ENCODE measurements at regions not wholly inside any gene's neighbourhood (a gene's known extent, or its start where the extent isn't known, plus 50 kb on each side); places are given as distances from the start of the nearest gene placed in this dataset.
A peak's percentile ranks its signal among the peaks of the same experiment; 100 is the strongest.

DNA sequence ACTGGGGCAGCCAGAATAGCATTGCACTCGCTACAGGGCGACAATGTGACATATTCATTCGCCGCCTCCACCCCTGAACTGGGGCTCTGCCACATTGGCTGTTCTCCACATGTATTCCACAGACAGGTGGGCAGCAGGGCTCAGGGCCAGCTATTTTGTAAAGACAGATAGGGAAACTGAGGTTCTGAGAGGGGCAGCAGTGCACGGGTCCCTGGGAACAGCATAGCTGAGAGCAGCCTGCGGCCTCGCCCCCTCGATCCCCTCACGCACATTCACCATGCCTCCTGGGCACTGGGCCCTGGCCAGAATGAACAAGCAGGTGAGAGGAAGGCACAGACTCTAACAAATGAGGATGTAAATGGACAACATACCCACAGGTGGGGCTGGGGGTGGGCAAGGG lies 75.0 kb upstream of the SPATA12 start:
- DNase-seq (ENCODE audit: low spot score) = no peak

DNA sequence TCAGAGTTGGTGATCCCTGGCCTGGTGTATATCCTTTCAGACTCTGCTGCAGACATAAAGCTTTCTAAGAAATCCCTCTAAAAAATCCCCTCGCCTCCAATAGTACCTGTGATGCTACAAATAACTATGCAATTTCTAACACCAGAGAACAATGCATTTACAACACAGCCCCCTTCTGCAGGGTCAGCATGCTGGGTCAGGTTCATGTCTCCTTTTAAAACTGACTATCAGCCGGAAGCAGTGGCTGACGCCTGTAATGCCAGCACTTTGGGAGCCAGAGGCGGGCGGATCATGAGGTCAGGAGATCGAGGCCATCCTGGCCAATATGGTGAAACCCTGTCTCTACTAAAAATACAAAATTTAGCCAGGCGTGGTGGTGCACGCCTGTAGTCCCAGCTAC lies 77.0 kb upstream of the SPATA12 start:
- no peak for DNase-seq (ENCODE audit: low spot score)

DNA sequence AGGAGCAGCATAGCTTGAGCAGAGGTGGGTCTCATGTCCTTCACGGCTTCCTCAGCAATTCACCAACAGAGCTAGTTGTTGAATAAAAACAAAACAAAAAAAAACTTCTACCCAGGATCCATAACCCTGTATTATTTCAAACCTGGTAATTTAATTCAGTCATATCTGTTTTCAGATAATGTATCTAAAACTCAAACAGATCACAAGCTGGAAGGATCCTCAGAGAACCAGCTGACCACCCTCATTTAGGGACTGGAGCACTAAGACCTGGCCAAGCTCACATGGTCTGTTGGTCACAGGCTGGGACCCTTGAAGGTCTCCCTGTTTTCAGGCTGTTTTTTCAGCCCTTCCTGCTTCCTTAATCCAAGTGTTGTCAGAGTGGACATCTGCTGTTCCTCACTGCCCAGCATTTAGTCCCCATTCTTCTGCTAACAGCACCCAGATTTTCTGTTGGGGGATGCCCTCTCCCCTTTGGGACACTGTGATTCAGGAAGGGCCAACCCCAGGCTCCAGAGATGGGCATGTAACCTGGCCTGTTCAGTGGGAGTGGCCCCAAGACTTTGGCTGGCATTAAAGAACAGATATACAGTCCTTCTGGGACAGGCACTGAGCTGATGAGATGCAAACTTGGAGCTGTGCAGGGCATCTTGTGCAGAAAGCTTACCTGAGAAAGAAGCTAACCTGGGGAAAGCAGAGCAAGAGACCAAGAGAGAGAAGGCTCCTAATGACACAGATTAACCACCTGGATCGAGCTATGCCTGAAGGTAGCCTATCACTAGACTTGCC lies 78.8 kb upstream of the SPATA12 start:
- no peak for DNase-seq (ENCODE audit: low spot score)

DNA sequence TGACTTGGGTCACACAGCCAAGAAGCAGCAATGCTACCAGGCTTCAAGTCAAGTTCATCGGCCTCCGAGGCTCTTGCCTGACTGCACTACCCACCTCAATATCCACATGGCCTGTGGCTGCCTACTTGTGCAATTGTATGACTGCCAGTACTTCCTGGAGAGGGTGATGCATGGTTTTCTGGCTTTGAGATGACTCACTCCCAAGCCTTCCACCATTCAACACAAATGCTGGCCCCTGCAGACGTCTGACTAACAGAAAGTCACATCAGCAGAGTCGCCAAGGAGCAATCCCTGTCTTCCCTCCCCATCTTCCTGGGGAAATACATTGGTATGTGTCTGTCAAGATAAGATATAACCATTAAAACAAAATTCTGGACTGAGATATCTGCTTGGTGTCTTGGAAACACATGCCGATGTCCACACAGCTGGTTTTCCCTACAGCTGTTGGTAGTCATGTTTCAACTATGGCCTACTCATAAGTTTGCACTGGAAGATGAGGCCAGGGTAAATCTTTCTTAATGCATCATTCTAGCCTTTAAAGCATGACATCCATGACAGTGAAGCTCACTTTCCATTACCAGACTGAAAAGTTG lies 79.6 kb upstream of the SPATA12 start:
- peak; percentile 82 for DNase-seq (ENCODE audit: low spot score)

DNA sequence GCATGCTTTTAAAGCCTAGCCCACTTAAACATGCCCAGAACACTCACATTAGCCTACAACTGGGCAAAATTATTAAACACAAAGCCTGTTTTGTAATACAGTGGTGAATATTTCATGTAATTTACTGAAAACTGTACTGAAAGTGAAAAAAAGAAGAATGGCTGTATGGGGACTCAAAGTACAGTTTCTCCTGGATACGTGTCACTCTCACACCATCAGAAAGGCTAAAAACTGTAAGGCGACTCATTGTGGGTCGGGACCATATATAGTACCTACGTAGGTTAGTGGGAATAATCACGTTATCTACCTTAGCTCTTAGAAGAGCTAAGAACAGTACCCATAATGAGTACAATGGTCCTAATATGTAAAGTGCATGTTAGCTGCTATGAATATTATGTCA lies 80.2 kb upstream of the SPATA12 start:
- DNase-seq (ENCODE audit: low spot score) = no peak

DNA sequence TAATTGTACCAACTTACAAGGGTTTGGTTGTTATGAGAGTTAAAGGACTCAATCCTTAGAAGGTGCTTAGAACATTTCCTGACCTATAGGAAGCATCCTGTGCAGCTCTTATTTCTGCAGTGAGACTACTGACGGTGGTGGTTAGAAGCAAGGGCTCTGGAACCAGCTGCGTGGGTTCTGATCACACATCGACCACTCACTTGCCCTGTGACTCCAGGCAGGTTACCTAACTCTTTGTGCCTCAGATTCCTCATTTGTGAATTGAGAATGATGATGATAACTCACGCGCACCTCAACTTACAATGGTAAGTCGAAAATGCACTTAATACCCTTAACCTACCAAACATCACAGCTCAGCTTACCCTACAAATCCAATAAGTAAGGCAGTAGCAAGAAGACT lies 80.7 kb upstream of the SPATA12 start:
- DNase-seq (ENCODE audit: low spot score) = no peak

DNA sequence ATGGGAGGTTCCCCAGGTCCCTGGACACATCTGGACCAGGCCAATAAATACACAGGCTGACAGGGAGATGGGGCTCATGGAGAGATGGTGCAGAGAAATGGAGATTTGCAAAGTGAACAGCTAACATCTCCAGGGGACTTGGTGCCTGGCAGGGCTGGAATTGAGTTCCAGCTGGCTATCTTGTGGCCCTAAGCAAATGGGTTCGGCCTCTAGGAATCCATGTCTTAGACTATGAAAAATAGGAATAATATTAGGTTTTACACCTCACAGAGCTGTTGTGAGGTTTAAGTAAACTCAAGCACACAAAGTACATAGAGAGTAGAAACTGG lies 82.9 kb upstream of the SPATA12 start:
- DNase-seq (ENCODE audit: low spot score) = no peak

DNA sequence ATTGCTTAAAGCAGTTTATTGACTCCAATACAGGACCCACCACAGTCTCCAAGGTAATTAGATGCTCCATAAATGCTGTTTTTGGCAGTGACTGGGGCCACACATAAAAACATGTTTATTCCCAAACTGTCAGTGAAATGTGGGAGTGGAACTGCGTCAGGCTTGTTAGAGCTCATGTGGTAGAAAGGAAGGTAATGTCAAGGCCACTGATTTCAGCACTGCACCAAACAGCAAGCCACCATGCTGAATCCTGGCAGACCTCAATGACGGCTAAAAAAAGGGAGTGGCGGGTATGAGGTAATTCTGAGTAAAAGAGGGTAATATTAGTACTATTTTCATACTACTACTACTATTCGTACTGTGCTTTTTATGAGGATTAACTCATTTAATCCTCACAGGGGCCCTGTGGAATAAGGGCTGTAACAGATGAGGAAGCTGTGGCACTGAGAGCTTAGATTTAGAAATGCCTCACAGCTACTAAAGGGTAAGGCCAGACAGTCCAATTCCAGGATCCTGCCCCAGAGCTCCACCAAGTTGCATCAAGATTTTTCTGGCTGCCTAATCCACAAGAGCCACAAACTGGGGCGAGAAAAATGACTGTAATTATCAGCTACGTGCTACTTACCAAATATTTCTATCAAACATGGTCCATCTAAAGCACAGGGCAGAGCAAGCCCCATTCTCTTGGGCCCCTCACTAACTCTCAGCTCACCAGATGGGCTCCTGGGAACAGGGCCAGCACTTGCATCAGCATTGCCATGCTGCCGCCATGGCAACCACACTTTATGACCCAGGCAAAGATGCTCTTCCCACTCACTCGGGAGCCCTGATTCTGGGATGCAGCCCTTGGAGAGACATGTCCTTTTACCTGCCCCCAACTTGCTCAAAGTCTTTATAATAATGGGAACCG lies 83.6 kb upstream of the SPATA12 start:
- no peak for DNase-seq (ENCODE audit: low spot score)

DNA sequence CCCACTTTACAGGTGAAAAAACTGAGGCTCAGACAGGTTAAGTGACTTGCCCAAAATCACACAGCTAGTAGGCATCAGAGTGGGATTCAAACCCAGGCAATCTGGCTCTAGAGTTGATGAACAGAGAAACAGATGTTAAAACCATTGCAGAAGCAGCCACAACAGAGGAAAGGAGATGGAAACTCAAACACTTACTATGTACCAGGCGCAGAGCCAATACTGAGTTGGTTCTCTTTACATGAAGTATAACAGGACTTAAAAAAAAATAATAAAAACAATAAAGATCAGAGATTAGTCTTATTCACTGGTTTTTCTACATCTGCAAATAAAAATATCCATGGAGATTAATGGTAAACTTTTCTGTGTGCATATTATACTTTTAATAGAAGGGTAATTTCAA lies 84.9 kb upstream of the SPATA12 start:
- DNase-seq (ENCODE audit: low spot score) = no peak

DNA sequence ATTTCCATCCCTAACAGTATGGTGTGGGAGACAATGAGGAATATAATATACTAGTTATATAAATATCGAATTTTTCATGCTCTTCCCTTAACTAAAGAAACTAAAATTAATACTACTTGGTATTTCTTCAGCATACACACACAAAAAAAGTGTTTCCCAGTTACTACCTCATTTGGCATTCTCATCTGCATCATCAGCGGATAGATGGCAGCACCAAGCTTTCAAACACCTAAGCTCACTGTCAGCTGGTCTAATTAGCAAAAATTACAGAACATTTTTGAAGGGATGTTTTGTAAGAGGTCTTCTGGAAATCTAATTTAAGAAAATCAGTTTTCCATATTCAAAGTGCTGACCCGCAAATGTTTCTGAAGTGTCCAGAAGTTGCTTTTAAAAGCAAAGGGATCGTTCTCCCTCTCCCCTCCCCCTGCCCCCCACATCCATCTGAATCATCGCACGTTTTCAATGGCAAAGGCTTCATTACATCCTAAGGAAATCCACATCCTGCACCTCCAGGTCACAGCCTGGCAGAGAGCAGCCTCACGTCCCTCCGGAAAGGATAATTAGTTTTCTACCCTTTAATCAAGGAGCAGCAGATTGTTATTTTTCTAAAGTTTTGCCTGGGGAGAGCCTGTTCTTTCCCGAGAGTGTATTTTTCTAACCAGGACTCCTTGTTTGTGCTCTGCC lies 86.1 kb upstream of the SPATA12 start:
- DNase-seq (ENCODE audit: low spot score) = no peak

DNA sequence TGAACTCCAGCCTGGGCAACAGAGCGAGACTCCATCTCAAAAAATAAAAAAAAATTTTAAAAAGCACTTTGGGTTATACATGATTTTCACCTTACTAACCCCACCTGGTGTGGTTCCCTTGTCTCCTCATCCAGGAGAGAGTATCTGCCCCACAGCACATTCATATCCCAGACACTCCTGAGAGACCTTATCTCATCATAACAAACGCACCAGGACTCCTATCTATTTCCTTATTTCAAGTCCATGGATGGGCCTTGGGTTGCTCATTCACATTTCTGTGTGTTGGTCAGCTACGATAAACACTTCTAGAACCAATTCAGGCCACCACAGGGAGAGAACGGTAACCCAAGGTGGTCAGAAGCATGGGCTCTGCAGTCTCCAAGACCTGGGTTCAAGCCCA lies 88.6 kb upstream of the SPATA12 start:
- no peak for DNase-seq (ENCODE audit: low spot score)

DNA sequence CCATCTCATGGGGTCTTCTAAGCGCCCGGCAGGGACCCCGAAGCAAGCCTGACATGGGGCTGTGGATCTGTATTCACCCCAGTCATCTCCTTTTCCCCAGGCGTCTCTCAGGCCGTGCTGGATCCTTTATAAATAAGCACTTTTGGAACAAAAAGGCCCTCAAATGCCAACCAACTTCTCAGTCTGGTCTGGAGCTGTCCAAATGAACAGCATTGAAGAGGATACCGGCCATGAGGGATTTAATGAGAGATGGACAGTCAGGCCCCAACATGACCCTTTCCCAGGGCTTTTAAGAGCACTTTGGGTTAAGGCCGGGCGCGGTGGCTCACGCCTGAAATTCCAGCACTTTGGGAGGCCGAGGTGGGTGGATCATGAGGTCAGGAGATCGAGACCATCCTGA lies 89.2 kb upstream of the SPATA12 start:
- no peak for DNase-seq (ENCODE audit: low spot score)

DNA sequence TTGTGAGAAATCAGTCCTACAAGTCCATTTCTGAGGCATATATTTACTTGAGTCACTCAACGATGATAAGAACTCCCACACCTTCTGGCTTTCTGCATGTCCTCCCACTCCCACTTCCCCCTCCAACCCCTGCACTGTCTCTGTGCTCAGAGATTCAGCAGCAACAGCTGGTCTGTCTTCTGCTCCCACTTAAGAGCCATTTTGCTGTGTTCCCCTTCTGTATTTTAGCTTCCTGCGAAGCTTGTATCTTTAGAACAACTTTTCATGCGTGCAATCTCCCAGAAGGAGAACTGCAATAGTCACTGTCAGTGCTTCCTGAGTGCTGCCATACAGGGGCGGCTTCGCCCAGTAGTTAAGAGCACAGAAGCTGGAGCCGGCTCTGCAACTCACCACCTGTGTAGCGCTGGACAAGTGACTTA lies 90.0 kb upstream of the SPATA12 start:
- no peak for DNase-seq (ENCODE audit: low spot score)

DNA sequence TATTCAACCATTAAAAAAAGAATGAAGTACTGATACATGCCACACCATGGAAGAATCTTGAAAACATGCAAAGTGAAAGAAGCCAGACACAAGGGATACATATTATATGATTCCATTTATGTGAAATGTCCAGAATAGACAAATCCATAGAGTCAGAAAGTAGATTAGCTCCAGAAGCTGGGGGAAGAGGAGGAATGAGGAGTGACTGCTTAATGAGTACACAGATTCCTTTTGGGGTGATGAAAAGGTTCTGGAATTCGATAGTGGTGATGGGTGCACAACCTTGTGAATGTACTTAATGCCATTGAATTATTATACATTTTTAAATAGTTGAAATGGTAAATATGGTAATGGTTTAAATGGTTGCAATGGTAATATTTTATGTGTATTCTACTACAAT lies 90.6 kb upstream of the SPATA12 start:
- no peak for DNase-seq (ENCODE audit: low spot score)

DNA sequence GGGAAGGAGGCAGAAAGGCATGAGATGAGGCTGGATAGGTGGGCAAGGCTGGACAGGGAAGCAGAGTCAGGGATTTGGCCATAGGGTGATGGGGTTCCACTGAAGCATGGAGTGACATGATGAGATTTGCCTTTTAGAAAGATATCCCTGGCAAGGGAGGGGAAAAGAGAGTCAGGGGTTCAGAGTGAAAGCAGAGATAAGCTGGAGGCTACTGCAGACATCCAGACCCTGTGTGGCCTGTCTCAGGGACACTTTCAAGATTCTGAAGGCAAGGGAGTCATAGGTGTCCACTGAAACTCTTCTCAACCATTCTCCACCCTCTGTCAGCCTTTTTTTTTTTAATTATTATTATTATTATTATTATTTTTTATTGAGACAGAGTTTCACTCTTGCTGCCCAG lies 94.0 kb upstream of the SPATA12 start:
- DNase-seq (ENCODE audit: low spot score) = no peak

DNA sequence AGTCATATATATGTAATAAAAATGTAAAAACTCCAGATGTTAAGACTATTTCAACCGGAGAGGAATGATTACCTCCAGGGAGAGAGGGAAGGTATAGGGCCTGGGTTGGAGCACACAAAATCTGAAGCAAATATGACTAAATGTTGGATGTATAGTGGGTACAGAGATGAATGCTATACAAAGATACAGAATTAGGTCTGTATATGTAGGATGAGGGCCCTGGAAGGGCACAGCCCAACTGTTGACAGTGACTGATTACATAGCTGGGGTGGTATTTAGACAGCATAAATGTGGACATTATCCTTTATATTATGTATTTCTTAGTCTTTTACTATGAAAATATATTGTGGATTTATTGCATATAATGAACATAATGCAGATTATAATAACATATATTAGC lies 94.4 kb upstream of the SPATA12 start:
- no peak for DNase-seq (ENCODE audit: low spot score)

DNA sequence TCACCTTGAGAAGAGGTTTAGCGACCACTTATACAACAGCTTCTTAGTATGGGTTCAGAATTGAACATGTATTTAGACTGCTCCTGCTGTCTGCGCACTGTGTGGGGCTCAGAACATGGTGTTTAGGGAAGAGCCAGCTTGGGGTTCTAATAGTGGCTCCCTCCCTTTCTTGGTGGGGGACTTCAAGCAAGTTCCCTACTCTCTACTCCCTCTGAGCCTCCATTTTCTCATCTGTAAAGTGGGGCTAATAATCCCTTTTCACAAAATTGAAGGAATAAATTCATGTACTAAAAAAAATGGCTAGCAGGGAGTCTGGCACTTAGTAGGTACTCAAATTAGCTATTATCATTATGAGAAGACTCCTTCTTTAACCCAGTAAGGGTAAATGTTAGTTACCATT lies 97.5 kb upstream of the SPATA12 start:
- no peak for DNase-seq (ENCODE audit: low spot score)

DNA sequence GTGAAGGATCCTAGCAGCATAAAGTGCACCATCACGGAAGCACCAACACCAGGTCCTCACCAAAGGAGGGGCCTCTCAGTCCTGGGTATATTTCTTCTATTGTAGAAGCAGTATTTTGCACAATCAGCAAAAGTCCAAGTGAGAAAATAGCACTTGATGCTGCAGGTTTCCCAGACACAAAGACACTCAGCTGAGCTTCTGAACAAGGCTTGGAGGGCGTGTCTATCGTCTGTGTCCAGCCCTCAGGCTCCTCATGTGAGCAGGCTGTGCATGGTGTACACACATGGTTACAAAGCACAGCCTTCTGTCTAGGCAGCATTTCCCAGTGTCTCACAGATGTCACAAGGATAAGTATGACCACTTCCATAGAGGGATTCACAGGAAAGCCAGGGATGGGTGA lies 98.3 kb upstream of the SPATA12 start:
- no peak for DNase-seq (ENCODE audit: low spot score)

DNA sequence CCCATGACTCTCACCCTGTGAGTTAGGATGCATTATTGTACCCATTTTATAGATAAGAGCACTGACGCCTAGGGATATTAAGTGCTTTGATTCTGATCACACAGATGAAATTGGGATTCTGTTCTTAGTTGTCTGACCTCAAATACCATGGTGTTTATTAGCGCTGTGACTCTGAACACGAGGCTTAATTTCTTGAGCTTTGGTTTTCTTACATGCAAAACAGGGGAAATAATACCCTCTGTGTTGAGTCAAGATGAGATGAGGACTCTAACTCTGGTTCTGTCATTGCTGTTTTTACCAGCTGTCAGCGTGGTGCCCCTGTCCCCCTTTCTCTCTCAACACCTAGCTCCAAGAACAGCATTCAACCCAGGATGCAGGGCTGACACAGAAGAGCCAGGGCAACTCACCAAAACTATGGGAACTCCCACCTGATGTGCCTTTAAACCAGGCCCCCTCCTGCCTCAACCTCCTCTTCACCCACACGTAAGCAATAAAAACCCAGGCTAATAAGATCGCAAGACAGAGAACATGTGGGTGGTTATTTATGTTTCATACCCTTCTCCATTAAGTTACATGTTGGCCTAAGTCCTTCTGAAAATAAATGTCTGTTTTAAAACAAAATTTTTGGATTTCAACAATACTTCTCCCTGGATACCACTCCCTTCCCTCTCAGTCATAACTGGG lies 100.1 kb upstream of the SPATA12 start:
- DNase-seq (ENCODE audit: low spot score) = no peak

DNA sequence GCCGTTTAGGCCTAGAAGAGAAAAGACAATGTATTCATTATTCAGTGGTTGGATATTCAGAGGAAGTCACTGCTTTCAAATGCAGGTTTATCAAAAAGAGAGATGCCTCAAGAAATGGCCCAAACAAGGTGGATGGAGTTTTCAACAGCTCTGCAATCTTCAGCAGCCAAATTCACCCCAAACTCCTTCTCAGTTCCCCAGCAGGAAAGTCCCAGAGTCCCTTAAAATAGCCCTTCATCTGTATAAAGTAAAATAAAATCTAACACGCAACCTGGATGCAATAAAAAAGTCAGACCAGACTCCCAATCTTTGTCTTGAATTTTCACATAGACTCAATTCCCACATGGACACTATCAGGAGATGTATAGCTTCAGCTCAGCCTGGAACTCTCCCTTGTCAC lies 101.6 kb upstream of the SPATA12 start:
- DNase-seq (ENCODE audit: low spot score) = no peak

DNA sequence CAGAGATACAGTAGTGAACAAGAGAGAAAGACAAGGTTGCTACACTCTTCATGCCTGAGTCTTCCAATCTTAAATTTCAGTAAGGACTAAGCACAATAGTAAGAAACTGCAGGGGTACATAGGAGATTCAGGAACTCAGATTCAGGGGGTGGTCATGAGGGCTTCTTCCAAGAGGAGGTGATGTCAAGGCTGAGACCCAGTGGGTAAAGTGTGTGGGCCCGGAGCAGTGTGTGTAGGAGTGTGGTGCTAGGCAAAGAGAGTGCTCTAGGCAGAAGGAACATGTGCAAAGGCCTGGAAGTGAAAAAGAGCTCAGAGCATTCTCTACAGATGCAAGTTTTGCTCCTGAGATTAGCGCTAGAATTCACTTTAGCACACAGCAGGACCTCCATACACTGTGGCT lies 102.9 kb upstream of the SPATA12 start:
- DNase-seq (ENCODE audit: low spot score) = no peak

DNA sequence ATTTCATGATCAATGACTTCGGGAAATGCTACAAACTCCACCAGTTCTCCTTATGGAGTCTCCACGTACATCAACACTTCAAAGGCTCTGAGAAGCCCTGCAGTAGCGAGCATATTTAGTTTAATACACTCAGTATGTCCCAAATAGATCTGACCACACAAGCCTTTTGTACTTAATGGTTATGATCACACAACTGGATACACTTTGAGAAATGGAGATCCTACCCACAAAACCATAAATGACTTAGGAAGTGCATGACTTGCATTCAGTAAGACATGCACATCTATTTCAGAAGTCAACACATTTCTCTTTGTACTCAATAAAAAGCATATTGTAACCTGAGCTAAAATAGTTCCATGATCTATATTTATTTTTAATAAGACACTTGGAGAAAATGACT lies 103.6 kb upstream of the SPATA12 start:
- no peak for DNase-seq (ENCODE audit: low spot score)

Measured in hepatic stellate cell (primary cell).